ENCODE measurements at regions not wholly inside any gene's neighbourhood (a gene's known extent, or its start where the extent isn't known, plus 50 kb on each side); places are given as distances from the start of the nearest gene placed in this dataset.
A peak's percentile ranks its signal among the peaks of the same experiment; 100 is the strongest.
"Not testable (repeated sequence)": the region's sequence is repeated elsewhere in the genome, so short reads cannot be mapped to it uniquely, and the experiment has no call there.

DNA sequence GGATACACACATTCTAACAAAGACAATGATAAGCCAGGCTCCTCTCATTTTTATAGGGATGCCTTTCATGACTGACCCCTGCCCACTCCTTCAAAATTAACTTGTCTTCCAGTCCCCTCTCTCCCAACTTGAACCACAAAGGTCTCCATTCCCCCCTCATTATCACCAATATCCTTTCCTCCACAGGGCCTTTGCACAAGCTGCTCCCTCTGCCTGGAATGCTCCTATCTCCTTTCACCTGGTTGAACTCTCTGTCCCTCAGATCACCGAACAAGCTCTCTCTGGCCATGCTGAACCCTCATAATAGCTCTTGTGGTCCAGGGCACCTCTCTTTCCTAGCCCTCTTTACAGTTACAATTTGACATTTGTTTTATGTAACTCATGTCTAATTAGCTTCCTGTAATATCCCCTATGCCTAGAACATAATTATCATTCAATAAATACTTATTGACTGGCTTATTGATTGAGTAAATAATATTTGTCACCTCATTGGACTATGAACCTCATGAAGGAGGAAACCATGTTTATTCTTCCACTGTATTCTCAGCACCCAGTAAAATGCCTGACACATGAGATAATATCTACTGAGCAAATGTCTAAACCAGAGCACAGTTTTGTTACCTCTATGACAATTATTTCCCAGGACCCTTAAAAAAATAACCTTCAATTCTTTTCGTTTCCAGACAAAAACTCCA, 266.3 kb upstream of the RASGEF1B start:
- CTCF ChIA-PET = no interaction called here
- Mint-ChIP-seq H3K9me3 (ENCODE audit: insufficient read depth) (no peaks in the 10 kb centered on the region), H3K36me3 (ENCODE audit: low read depth) (no peaks in the 10 kb centered on the region), H3K27ac (no peak overlapping the region), H3K4me1 (ENCODE audit: low read depth) (no peaks in the 10 kb centered on the region), H3K4me3 (no peak overlapping the region), H3K27me3 (ENCODE audit: low read depth) (no peaks in the 10 kb centered on the region)
- no peak for DNase-seq
- no peak for ATAC-seq
- POLR2A ChIA-PET = no interaction called here

DNA sequence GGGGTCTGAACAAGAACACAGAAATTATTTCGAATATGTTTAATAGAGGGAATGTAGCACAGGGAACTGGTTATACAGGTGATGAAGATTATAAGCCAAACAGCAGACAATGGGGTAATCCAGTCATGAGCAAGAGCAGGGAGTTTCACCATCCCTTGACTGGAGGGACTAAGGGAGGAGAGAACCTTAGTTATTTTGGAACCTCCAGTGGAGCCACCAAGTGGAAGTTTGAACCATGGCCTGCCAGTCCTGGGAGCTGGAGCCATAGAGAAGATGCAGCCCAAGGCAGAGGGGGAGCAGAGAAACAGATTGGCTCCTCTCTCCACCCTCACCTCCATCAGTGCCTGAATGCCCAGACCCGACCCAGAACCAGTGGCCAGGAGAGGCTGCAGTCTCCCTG, 264.6 kb upstream of the RASGEF1B start:
- Mint-ChIP-seq H3K27ac (no peak overlapping the region), H3K4me1 (ENCODE audit: low read depth) (no peaks in the 10 kb centered on the region), H3K9me3 (ENCODE audit: insufficient read depth) (no peaks in the 10 kb centered on the region), H3K27me3 (ENCODE audit: low read depth) (no peaks in the 10 kb centered on the region), H3K4me3 (no peak overlapping the region), H3K36me3 (ENCODE audit: low read depth) (no peaks in the 10 kb centered on the region)
- ATAC-seq (no peak), DNase-seq (no peak)
- ChIA-PET CTCF (interaction anchor here (1.1 kb wide), 1 partner anchor 269 kb away, joined by 4 read pairs; no protein-coding TSS in a partner anchor), POLR2A (no interaction called here)

DNA sequence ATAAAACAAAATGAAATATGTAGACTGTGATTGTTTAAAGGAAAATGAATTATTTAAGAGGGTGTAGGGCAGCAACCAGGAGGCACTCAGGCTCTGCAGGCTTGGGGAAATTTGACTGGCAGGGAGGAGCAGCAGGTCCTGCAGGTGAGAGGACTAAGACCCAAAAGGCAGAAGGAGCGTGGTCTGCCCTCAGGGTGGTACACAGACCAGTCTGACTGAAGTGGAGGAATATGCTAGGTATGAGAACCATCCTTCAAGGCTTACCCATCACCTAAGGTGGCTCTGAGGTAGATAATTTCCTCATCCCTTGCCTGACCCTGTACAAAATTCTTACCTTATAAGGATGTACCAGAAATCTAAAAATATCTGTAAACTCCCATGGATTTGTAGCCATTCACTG, 261.3 kb upstream of the RASGEF1B start:
- ATAC-seq (no peak), DNase-seq (no peak)
- no peaks in the 10 kb centered on the region for H3K36me3 Mint-ChIP-seq (ENCODE audit: low read depth)
- H3K4me1 Mint-ChIP-seq (ENCODE audit: low read depth) = no peaks in the 10 kb centered on the region
- H3K27me3 Mint-ChIP-seq (ENCODE audit: low read depth) = peaks cover 2% of the 10 kb centered on the region
- H3K27ac Mint-ChIP-seq = no peak overlapping the region
- H3K9me3 Mint-ChIP-seq (ENCODE audit: insufficient read depth) = no peaks in the 10 kb centered on the region
- no peak overlapping the region for H3K4me3 Mint-ChIP-seq
- CTCF ChIA-PET = no interaction called here
- POLR2A ChIA-PET = no interaction called here

DNA sequence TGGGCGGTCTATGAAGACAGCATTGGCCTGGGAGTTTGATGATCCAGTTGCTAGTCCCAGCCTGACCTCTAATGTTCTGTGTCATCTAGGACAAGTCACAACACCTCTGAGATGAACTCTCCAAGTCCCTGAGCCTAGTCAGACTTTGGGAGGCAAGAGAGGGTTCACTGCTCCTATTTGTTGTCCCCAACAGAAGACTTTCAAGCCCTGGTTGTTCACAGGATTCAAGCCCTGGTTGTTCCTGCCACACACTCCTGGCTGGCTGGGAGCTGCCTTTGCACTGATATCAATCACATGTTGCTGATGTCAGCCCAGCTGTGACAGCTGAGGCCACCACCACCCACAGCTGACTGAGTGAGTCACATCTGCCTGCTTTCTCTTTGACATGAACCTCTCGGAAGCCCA, 253.2 kb upstream of the RASGEF1B start:
- no peaks in the 10 kb centered on the region for H3K9me3 Mint-ChIP-seq (ENCODE audit: insufficient read depth)
- CTCF ChIA-PET = interaction anchor here (1.2 to 1.8 kb wide), 3 partner anchors 9 to 258 kb away, joined by 3 to 6 read pairs (median 5); no protein-coding TSS in a partner anchor
- no peak overlapping the region for H3K27ac Mint-ChIP-seq
- POLR2A ChIA-PET = interaction anchor here (0.6 to 1.3 kb wide), 2 partner anchors 194 to 253 kb away, joined by 3 read pairs; partner anchors contain the start of gene RASGEF1B
- H3K4me3 Mint-ChIP-seq = no peak overlapping the region
- H3K27me3 Mint-ChIP-seq (ENCODE audit: low read depth) = peaks cover 2% of the 10 kb centered on the region
- DNase-seq = peak; percentile 61
- H3K4me1 Mint-ChIP-seq (ENCODE audit: low read depth) = peaks cover 10% of the 10 kb centered on the region
- H3K36me3 Mint-ChIP-seq (ENCODE audit: low read depth) = no peaks in the 10 kb centered on the region
- peak; percentile 97 for ATAC-seq

DNA sequence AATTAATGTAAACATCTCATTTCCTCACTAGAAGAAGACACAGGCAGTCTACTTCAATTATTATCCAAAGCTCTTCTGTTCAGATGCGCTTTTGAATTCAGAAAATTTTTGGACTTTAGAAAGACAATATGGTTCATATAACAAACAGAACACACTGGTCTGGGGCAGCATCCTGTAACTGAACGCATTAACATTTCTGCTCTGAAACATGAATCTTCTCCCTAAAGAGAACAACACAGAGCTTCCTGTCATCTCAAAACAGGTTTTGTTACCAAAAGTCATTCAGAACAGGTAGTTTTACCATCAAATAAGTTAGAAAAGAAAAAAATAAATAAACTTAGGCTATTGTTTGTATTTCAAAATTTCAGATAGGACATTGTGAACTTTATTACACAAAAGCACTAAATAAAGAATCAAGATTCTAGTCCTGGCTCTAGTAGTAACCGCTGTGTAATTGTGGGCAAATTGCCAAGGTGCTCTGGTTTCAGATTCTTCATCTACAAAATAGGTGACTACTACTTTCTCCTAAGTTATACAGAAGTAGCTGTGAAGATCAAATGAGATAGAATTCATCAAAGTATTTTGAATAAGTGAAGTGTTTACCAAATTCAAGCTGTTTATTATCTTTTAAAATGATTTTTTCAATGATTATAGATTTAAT, 252.3 kb upstream of the RASGEF1B start:
- H3K36me3 Mint-ChIP-seq (ENCODE audit: low read depth) = no peaks in the 10 kb centered on the region
- ChIA-PET POLR2A (interaction anchor here (0.6 kb wide), 1 partner anchor 195 kb away, joined by 3 read pairs; no protein-coding TSS in a partner anchor), CTCF (interaction anchor here (0.6 to 1.8 kb wide), 4 partner anchors 9 to 257 kb away, joined by 3 to 6 read pairs (median 4); no protein-coding TSS in a partner anchor)
- H3K9me3 Mint-ChIP-seq (ENCODE audit: insufficient read depth) = no peaks in the 10 kb centered on the region
- no peak overlapping the region for H3K4me3 Mint-ChIP-seq
- DNase-seq (no peak), ATAC-seq (no peak)
- H3K27ac Mint-ChIP-seq = no peak overlapping the region
- peaks cover 10% of the 10 kb centered on the region for H3K4me1 Mint-ChIP-seq (ENCODE audit: low read depth)
- no peaks in the 10 kb centered on the region for H3K27me3 Mint-ChIP-seq (ENCODE audit: low read depth)

DNA sequence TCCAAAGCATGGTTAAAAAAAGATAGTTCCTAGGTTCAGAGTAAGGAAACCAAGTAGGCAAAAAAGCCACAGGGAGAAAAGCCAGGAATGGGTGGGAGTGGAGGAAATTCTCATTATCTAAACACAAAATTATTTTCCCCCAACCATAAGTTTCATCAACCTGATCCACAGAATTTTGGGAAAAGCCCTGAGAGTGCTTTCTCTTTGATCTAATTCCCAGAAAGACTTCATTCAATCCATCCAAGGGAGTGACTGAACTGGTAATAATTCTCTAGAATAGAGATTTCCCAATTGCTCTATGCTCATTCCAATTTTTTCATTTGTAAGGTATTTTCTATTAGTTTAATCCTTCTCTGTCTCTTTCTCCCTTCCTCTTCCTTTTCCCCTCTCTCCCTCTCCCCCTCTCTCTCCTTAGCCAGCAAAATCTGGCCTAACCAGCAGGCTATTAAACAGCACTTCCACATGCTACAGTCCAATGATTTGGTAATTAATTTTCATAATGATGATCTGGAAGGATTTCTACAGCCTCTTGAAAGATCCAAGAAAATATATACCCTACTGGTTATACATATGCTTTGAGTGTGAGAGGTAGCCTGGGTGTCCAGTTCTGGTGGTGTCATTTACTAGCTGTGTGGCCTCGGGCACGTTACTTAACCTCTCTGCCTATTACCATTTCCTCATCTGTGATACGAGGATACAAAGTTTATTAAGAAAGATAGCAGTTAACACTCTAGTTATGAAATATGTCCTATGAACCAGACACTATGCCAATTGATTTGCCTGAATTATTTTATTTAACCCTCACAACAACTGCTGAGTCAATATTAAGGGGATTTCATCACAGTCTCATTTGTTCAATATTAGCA, 251.5 kb upstream of the RASGEF1B start:
- DNase-seq = no peak
- ChIA-PET POLR2A (no interaction called here), CTCF (interaction anchor here (0.6 kb wide), 1 partner anchor 107 kb away, joined by 3 read pairs; no protein-coding TSS in a partner anchor)
- peaks cover 5% of the 10 kb centered on the region for H3K27me3 Mint-ChIP-seq (ENCODE audit: low read depth)
- H3K9me3 Mint-ChIP-seq (ENCODE audit: insufficient read depth) = no peaks in the 10 kb centered on the region
- no peak overlapping the region for H3K27ac Mint-ChIP-seq
- H3K36me3 Mint-ChIP-seq (ENCODE audit: low read depth) = no peaks in the 10 kb centered on the region
- ATAC-seq = no peak
- H3K4me1 Mint-ChIP-seq (ENCODE audit: low read depth) = peaks cover 10% of the 10 kb centered on the region
- no peak overlapping the region for H3K4me3 Mint-ChIP-seq

DNA sequence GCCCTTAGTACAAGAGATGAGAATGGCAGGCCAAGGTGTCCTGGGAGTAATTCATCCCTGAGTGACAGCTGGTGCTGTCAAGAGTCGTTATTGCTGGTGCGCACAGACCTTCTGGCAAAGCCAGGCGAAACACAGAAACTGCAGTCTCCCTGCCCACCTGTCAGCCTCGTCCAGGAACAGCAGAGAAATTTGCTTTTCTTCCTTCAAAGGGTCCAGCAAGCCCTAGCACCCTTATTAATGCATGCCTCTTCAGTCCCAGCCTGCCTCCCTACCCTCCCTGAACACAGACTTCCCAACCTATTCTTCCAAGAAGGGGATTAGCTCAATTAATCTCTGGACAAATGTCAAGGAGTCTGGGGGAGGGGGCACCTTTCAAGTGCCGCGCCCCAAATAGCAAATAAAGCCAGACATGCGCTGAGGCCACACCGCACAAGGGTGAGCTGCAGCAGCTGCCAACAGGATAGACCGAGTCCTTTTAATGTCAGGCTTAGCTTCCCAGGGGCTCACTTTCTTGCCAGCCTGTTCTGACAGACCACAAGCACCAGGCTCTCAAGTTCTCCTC, 250.7 kb upstream of the RASGEF1B start:
- H3K27me3 Mint-ChIP-seq (ENCODE audit: low read depth) = peaks cover 5% of the 10 kb centered on the region
- no peaks in the 10 kb centered on the region for H3K9me3 Mint-ChIP-seq (ENCODE audit: insufficient read depth)
- DNase-seq (no peak), ATAC-seq (no peak)
- no peak overlapping the region for H3K27ac Mint-ChIP-seq
- peaks cover 10% of the 10 kb centered on the region for H3K4me1 Mint-ChIP-seq (ENCODE audit: low read depth)
- POLR2A ChIA-PET = no interaction called here
- no peak overlapping the region for H3K4me3 Mint-ChIP-seq
- CTCF ChIA-PET = no interaction called here
- H3K36me3 Mint-ChIP-seq (ENCODE audit: low read depth) = no peaks in the 10 kb centered on the region

DNA sequence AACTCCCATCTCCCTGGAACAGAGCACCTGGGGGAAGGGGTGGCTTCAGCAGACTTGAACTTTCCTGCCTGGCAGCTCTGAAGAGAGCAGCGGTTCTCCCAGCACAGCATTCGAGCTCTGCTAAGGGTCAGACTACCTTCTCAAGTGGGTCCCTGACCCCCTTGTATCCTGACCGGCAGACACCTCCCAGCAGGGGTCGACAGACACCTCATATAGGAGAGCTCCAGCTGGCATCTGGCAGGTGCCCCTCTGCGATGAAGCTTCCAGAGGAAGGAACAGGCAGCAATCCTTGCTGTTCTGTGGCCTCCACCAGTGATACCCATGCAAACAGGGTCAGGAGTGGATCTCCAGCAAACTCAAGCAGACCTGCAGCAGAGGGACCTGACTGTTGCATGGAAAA, 244.1 kb upstream of the RASGEF1B start:
- no peaks in the 10 kb centered on the region for H3K9me3 Mint-ChIP-seq (ENCODE audit: insufficient read depth)
- no peak overlapping the region for H3K4me3 Mint-ChIP-seq
- ATAC-seq (no peak), DNase-seq (no peak)
- CTCF ChIA-PET = interaction anchor here (1.2 kb wide), 1 partner anchor 9 kb away, joined by 3 read pairs; no protein-coding TSS in a partner anchor
- H3K36me3 Mint-ChIP-seq (ENCODE audit: low read depth) = no peaks in the 10 kb centered on the region
- H3K27me3 Mint-ChIP-seq (ENCODE audit: low read depth) = peaks cover 5% of the 10 kb centered on the region
- H3K4me1 Mint-ChIP-seq (ENCODE audit: low read depth) = no peaks in the 10 kb centered on the region
- no peak overlapping the region for H3K27ac Mint-ChIP-seq
- POLR2A ChIA-PET = no interaction called here

DNA sequence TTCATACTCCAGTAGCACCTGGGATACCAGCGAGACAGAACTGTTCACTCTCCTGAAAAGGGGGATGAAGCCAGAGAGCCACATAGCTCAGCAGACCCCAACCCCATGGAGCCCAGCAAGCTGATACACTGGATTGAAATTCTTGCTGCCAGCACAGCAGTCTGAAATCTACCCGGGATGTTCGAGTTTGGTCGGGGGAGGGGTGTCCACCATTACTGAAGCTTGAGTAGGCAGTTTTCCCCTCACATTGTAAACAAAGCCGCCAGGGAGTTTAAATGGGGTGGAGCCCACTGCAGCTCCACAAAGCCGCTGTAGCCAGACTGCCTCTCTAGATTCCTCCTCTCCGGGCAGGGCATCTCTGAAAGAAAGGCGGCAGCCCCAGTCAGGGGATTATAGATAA, 243.7 kb upstream of the RASGEF1B start:
- H3K4me3 Mint-ChIP-seq; H3K27ac Mint-ChIP-seq; ATAC-seq; H3K27me3 Mint-ChIP-seq (ENCODE audit: low read depth); H3K4me1 Mint-ChIP-seq (ENCODE audit: low read depth); H3K36me3 Mint-ChIP-seq (ENCODE audit: low read depth); H3K9me3 Mint-ChIP-seq (ENCODE audit: insufficient read depth); POLR2A ChIA-PET; DNase-seq: not testable (repeated sequence)
- CTCF ChIA-PET = interaction anchor here (1.2 kb wide), 1 partner anchor 9 kb away, joined by 3 read pairs; no protein-coding TSS in a partner anchor

DNA sequence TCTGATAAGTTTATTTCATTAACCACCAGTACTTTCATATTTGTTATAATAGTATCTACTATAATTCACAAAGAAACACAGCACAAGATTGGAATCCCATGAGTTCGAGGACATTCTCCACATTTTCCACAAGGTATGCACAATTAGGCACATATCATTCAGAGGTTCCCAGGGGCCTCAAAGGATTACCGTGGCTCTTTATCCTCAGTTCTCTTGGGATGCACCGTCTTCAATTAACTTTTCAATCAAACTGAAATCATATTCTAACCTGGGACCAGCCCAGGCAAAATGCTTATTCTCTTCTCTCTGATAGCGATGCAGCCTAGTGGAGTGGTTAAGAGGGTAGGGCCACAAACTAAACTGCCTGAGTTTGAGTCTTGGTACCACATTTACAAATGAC, 242.6 kb upstream of the RASGEF1B start:
- no peak overlapping the region for H3K4me3 Mint-ChIP-seq
- no peaks in the 10 kb centered on the region for H3K4me1 Mint-ChIP-seq (ENCODE audit: low read depth)
- no peaks in the 10 kb centered on the region for H3K36me3 Mint-ChIP-seq (ENCODE audit: low read depth)
- H3K9me3 Mint-ChIP-seq (ENCODE audit: insufficient read depth) = no peaks in the 10 kb centered on the region
- DNase-seq (no peak), ATAC-seq (no peak)
- H3K27ac Mint-ChIP-seq = no peak overlapping the region
- ChIA-PET POLR2A (no interaction called here), CTCF (no interaction called here)
- peaks cover 5% of the 10 kb centered on the region for H3K27me3 Mint-ChIP-seq (ENCODE audit: low read depth)

DNA sequence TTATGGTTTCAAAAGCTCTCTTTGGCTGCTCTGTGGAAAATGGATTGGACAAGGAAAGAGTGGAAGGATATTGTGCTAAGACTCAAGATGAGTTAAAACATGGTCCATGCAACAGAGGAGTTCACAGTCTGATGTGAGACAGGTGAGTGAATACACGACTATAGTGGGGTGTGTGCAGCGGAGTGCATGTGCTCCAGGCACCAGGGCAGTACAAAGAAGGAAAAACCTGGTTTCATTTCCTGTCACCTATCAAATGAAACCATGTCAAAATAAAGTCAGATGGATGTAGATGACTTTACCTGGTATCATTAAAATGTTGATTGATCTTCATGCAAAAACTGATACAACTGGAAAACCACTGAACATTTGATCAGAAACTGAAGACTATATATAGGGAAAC, 241.0 kb upstream of the RASGEF1B start:
- H3K27ac Mint-ChIP-seq = no peak overlapping the region
- H3K27me3 Mint-ChIP-seq (ENCODE audit: low read depth) = no peaks in the 10 kb centered on the region
- ATAC-seq = no peak
- no peaks in the 10 kb centered on the region for H3K36me3 Mint-ChIP-seq (ENCODE audit: low read depth)
- no peaks in the 10 kb centered on the region for H3K4me1 Mint-ChIP-seq (ENCODE audit: low read depth)
- no peaks in the 10 kb centered on the region for H3K9me3 Mint-ChIP-seq (ENCODE audit: insufficient read depth)
- ChIA-PET CTCF (no interaction called here), POLR2A (no interaction called here)
- no peak overlapping the region for H3K4me3 Mint-ChIP-seq
- no peak for DNase-seq

All from activated CD8-positive, alpha-beta T cell treated with anti-CD3 and anti-CD28 coated beads, Interleukin-2, amount 10 ng/mL, durations not matched to agents 7 days and 5 days (primary cell).